ENCODE measurements at regions not wholly inside any gene's neighbourhood (a gene's known extent, or its start where the extent isn't known, plus 50 kb on each side); places are given as distances from the start of the nearest gene placed in this dataset.

GRCh38 chr10:52889611-52890010 lies 117.0 kb upstream of the MBL2 start:
- TF ChIP-seq CTCF (optimal IDR thresholded peaks at IDR 0.05 in 1 of 3, IDR thresholded peaks at IDR 0.05 in 1 of 3, conservative IDR thresholded peaks at IDR 0.05 in 1 of 3; ENCODE audit: extremely low read depth in 1 of 3, insufficient read depth in 2 of 3, low read length in 3 of 3) = no peak
- no peak for TF ChIP-seq EZH2 (IDR thresholded peaks at IDR 0.05; ENCODE audit: low read length)
